GM12872 (cell line): ENCODE measurements at regions not wholly inside any gene's neighbourhood (a gene's known extent, or its start where the extent isn't known, plus 50 kb on each side); places are given as distances from the start of the nearest gene placed in this dataset.

ENCODE experiments used
- TF ChIP-seq, protein P1 (sequence below): IDR thresholded peaks from 3 replicates; pipeline ENCODE4 v1.5.1; 2011; ENCODE audit warnings: low read depth, mild to moderate bottlenecking, low read length, moderate library complexity; ENCODE audit not compliant: insufficient read depth

DNA sequence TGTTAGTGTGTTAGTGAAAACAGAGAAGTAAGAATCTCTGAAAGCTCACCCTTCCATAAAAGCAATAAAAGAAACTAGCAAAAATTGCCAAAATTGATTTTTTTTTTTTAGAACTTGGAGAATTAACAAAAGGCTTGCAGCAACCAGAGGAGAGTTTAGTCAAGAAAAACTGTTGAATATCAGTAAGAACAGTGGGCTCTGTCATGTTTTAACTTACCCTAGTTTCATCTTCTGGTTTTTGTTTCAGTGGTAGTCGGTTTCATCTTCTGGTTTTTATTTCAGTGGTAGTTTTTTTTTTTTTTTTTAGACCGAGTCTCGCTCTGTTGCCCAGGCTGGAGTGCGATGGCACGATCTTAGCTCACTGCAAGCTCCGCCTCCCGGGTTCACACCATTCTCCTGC, 580.9 kb downstream of the NYAP2 start:
- TF ChIP-seq, protein P1, sequence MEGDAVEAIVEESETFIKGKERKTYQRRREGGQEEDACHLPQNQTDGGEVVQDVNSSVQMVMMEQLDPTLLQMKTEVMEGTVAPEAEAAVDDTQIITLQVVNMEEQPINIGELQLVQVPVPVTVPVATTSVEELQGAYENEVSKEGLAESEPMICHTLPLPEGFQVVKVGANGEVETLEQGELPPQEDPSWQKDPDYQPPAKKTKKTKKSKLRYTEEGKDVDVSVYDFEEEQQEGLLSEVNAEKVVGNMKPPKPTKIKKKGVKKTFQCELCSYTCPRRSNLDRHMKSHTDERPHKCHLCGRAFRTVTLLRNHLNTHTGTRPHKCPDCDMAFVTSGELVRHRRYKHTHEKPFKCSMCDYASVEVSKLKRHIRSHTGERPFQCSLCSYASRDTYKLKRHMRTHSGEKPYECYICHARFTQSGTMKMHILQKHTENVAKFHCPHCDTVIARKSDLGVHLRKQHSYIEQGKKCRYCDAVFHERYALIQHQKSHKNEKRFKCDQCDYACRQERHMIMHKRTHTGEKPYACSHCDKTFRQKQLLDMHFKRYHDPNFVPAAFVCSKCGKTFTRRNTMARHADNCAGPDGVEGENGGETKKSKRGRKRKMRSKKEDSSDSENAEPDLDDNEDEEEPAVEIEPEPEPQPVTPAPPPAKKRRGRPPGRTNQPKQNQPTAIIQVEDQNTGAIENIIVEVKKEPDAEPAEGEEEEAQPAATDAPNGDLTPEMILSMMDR = no peak

DNA sequence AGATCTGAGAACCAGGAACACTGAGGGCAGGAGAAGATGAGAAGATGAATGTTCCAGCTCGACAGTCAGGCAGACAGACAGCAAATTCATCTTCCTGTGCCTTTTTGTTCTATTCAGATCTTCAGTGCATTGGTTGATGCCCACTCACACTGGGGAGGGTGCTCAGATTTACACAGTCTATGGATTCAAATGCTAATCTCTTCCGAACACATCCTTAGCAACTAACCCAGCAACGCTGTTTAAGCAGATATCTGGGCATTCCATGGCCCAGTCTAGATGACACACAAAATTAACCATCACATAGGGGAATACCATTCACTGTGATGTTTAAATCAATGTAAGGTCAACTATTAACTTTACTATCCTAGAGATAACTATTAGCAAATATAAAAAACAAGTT, 571.9 kb downstream of the NYAP2 start:
- TF ChIP-seq, protein P1 = no peak

DNA sequence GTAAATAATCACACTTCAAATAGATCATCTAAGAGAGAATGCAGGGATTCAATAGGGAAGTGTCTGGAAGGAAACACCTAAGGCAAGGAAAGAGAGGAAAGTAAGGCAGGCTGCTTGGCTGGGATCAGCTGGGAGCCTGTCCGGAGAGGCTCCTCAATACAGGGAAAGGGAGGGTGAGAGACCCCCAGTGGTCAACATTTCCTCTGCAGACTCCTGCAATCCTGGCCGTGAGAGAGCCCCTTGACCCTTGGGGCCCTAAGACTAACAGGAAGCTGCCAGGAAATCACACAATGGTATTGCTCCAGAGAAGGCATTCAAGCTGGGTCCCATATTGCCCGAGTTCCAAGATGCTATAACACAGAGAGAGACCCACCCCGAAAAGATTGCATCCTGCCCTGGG, 549.4 kb downstream of the NYAP2 start:
- TF ChIP-seq, protein P1 = no peak

DNA sequence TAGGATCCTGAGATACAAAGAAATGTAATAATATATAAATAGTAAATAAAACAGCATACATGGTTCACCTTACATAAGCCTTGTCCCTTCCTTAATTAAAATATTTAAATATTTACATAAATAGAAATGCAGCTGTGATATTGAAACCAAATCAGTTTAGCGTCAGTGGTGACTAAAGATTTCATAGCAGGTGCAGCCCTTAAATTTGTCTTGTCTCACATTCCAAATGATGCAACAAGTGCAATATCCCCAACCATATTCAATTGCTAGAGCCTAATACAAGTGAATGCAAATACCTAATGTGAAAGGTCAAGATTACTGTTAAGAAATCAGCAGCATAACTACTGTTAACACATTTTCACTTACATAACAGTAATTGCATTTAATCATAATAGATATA, 539.5 kb downstream of the NYAP2 start:
- TF ChIP-seq, protein P1 = no peak

DNA sequence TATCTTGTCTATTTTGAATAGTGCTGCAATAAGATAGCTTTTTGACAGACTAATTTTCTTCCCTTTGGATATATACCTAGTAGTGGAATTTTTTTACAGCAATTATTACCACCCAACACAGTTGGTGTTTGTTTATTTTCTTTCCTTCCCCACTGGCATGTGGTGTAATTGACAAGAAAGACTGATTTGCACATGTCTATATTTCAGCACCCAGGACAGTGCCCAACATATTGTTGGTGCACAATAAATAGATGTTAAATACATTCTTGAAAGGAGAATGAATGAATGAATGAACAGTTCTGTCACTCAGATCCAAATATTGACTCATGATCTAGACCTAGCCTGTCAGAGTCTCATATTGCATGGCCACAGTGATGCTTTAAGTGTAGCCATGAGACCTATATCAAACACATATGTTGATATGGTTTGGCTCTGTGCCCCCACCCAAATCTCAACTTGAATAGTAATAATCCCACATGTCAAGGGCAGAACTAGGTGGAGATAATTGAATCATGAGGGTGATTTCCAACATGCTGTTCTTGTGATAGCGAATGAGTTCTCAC, 538.2 kb downstream of the NYAP2 start:
- TF ChIP-seq, protein P1 = no peak

DNA sequence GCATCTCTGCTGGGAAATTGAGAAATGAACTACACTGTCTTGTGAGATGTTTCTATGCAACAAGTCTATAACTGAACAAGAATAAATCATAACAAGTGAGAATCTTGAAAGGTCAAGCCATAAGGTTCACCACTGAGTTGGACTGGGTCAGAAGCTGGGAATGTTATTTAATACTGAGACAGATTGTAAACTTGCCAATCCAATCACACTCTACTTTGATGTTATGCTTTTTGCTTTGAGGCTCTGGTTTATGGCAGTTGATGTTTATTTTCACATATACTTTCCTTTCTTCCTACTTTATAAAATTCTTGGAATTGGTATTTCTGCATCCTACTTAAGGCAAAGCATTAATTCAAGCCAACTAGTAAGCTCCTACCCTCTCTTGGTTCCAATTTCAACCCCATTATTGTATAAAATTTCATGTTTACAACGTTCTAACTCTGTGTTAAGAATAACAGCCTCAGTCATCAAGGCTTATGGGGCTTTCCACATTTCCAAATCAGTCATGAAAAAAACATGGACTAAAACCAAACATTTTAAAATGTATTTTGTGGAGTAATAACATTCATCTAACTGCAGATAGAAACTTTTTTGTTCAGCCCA, 533.4 kb downstream of the NYAP2 start:
- TF ChIP-seq, protein P1 = no peak

DNA sequence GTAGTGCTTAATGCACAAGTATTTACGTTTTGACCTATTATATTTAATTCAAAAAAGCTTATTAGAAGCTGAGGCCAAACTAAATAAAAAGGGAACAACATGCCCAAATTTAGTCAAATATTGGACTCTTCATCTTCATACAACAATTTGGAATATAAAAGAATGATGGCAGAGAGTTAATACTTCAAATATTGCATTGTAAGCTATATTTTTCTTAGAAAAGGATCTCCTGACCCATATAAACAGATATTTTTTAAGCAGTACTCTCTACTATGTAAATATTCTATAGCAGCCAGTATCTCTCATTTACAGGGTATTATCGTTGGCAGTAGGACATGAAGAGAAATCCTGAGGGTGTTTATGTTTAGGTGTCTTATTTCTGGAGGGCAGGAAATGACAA, 531.2 kb downstream of the NYAP2 start:
- TF ChIP-seq, protein P1 = no peak
